Colonic mucosa (tissue), 4 donors: ENCODE measurements at regions not wholly inside any gene's neighbourhood (a gene's known extent, or its start where the extent isn't known, plus 50 kb on each side); places are given as distances from the start of the nearest gene placed in this dataset.

Experiments used
- DNase-seq: peaks from one replicate; pipeline ENCODE4 v3.0.0-alpha.2; 2020
- H3K27ac ChIP-seq: fragments of 200-600 bp; one replicate; pipeline ENCODE4 v1.8.0; 2021
- H3K27me3 ChIP-seq: fragments of 200-600 bp; one replicate; pipeline ENCODE4 v1.8.0; 2021
- H3K36me3 ChIP-seq: fragments of 200-600 bp; one replicate; pipeline ENCODE4 v1.8.0; 2021
- H3K4me1 ChIP-seq: fragments of 200-600 bp; one replicate; pipeline ENCODE4 v1.8.0; 2021; ENCODE audit warnings: mild to moderate bottlenecking
- H3K4me3 ChIP-seq: fragments of 200-600 bp; one replicate; pipeline ENCODE4 v1.8.0; 2021
- H3K9ac ChIP-seq, 2 donors: one replicate each; pipeline ENCODE4 v1.7.0; 2013; ENCODE audit warnings: control low read depth in 2 of 2, low read depth in 2 of 2, low read length in 2 of 2
- H3K9me3 ChIP-seq: fragments of 200-600 bp; one replicate; pipeline ENCODE4 v1.8.0; 2021
- intact Hi-C: fragments of 100-400 bp; cut with DNase I; formaldehyde crosslinking; loops from one replicate; pipeline ENCODE4 v1.14.1; 2022
- TF ChIP-seq, protein P1 (sequence below): fragments of 200-600 bp; IDR thresholded peaks from one replicate; pipeline ENCODE4 v1.8.0; 2022; ENCODE audit warnings: antibody characterized with exemption, mild to moderate bottlenecking
- donor health status: healthy.
- donor health status: DM: no; HTN: no; CAD: no.
- donor health status: DM: no; HTN: no; CAD: no.

GRCh38 chr2:7363906-7364305, 446.7 kb downstream of the RNF144A start:
- no peaks in the 10 kb centered on the region for H3K4me1 ChIP-seq
- no peak overlapping the region for H3K27ac ChIP-seq
- H3K27me3 ChIP-seq: no peaks in the 10 kb centered on the region
- DNase-seq: no peak
- no peaks in the 10 kb centered on the region for H3K36me3 ChIP-seq
- TF ChIP-seq, protein P1, sequence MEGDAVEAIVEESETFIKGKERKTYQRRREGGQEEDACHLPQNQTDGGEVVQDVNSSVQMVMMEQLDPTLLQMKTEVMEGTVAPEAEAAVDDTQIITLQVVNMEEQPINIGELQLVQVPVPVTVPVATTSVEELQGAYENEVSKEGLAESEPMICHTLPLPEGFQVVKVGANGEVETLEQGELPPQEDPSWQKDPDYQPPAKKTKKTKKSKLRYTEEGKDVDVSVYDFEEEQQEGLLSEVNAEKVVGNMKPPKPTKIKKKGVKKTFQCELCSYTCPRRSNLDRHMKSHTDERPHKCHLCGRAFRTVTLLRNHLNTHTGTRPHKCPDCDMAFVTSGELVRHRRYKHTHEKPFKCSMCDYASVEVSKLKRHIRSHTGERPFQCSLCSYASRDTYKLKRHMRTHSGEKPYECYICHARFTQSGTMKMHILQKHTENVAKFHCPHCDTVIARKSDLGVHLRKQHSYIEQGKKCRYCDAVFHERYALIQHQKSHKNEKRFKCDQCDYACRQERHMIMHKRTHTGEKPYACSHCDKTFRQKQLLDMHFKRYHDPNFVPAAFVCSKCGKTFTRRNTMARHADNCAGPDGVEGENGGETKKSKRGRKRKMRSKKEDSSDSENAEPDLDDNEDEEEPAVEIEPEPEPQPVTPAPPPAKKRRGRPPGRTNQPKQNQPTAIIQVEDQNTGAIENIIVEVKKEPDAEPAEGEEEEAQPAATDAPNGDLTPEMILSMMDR: no peak
- intact Hi-C loops: no loop called here
- H3K9ac ChIP-seq: no peak overlapping the region
- no peaks in the 10 kb centered on the region for H3K9me3 ChIP-seq
- H3K4me3 ChIP-seq: no peak overlapping the region

DNA sequence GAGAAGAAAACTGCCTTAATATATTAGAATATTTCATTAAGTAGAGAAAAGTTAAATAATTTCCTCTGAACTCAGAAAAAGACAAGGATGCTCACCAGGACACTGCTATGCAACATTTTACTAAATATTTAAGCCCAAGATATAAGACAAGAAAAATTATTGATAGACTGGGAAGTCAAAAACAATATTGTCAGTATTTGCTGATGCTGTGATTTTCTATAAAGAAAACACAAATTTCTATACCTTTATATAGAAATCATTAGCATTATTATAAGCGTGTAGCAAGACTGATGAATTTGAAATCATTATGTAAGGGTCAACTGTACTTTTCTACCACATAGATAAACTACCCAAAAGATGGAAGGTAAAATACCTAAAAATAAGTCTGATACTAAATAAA, 451.0 kb downstream of the RNF144A start:
- no peak for DNase-seq
- Histone ChIP-seq H3K9ac (no peak overlapping the region), H3K4me3 (no peak overlapping the region), H3K4me1 (no peaks in the 10 kb centered on the region), H3K9me3 (no peaks in the 10 kb centered on the region), H3K27ac (no peak overlapping the region), H3K27me3 (no peaks in the 10 kb centered on the region), H3K36me3 (no peaks in the 10 kb centered on the region)
- intact Hi-C loops: no loop called here
- TF ChIP-seq, protein P1: no peak

DNA sequence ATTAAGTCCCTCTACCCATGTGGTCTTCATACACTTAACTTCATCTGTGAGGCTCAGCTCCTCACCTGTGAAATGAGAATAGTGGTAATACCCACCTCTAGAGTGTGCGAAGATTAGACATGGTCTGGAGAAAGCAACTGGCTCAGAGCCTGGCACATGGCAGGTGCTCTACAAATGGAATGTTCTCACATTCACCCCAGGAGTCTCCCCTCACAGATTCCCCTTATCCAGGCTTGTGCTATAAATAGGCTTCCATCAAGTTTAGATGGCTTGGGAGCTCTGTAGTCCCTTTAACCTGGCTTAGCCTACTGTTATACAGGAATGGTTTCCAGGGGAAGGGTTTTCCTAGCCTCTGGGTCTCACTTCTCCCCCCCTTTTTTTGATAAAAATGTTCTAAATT, 455.9 kb downstream of the RNF144A start:
- no peak for DNase-seq
- Histone ChIP-seq H3K27me3 (no peaks in the 10 kb centered on the region), H3K27ac (no peak overlapping the region), H3K9me3 (no peaks in the 10 kb centered on the region), H3K9ac (no peak overlapping the region), H3K4me1 (no peaks in the 10 kb centered on the region), H3K4me3 (no peak overlapping the region), H3K36me3 (no peaks in the 10 kb centered on the region)
- intact Hi-C loops: no loop called here
- TF ChIP-seq, protein P1: no peak

GRCh38 chr2:7375901-7376300, 458.7 kb downstream of the RNF144A start:
- H3K36me3 ChIP-seq: no peaks in the 10 kb centered on the region
- DNase-seq: no peak
- H3K9ac ChIP-seq: no peak overlapping the region
- no peaks in the 10 kb centered on the region for H3K9me3 ChIP-seq
- H3K4me1 ChIP-seq: no peaks in the 10 kb centered on the region
- no peaks in the 10 kb centered on the region for H3K27me3 ChIP-seq
- no peak overlapping the region for H3K4me3 ChIP-seq
- H3K27ac ChIP-seq: no peak overlapping the region
- intact Hi-C loops: no loop called here
- TF ChIP-seq, protein P1: no peak

- Histone ChIP-seq H3K9ac (no peak overlapping the region), H3K36me3 (no peaks in the 10 kb centered on the region), H3K4me3 (no peak overlapping the region), H3K4me1 (no peaks in the 10 kb centered on the region), H3K27me3 (no peaks in the 10 kb centered on the region), H3K27ac (no peak overlapping the region), H3K9me3 (no peaks in the 10 kb centered on the region)
- intact Hi-C loops: no loop called here
- DNase-seq: no peak
- TF ChIP-seq, protein P1: no peak
These were observed 460.8 kb downstream of the RNF144A start for GRCh38 chr2:7377916-7378569.
